ENCODE measurements at regions not wholly inside any gene's neighbourhood (a gene's known extent, or its start where the extent isn't known, plus 50 kb on each side); places are given as distances from the start of the nearest gene placed in this dataset.
A peak's percentile ranks its signal among the peaks of the same experiment; 100 is the strongest.

GRCh38 chr2:164073101-164074074 lies 337.6 kb upstream of the FIGN start:
- H3K36me3 ChIP-seq: no peaks in the 10 kb centered on the region
- no peak overlapping the region for H3K27ac ChIP-seq
- no peaks in the 10 kb centered on the region for H3K9me3 ChIP-seq
- no peaks in the 10 kb centered on the region for H3K27me3 ChIP-seq
- no peak for ATAC-seq
- no peak overlapping the region for H3K4me3 ChIP-seq
- no peak for TF ChIP-seq CTCF (IDR thresholded peaks at IDR 0.05)
- H3K4me1 ChIP-seq: no peaks in the 10 kb centered on the region
- intact Hi-C loops (cut with DNase I): no loop called here
- DNase-seq: no peak

GRCh38 chr2:164069540-164069939 lies 333.7 kb upstream of the FIGN start:
- Histone ChIP-seq H3K4me1 (no peaks in the 10 kb centered on the region), H3K36me3 (no peaks in the 10 kb centered on the region), H3K27me3 (no peaks in the 10 kb centered on the region), H3K9me3 (no peaks in the 10 kb centered on the region), H3K4me3 (no peak overlapping the region), H3K27ac (no peak overlapping the region)
- DNase-seq (no peak), ATAC-seq (peak; percentile 78)
- TF ChIP-seq CTCF (IDR thresholded peaks at IDR 0.05): no peak
- intact Hi-C loops (cut with DNase I): no loop called here

- ATAC-seq (no peak), DNase-seq (no peak)
- Histone ChIP-seq H3K4me1 (no peaks in the 10 kb centered on the region), H3K9me3 (no peaks in the 10 kb centered on the region), H3K36me3 (no peaks in the 10 kb centered on the region), H3K27me3 (no peaks in the 10 kb centered on the region), H3K27ac (no peak overlapping the region), H3K4me3 (no peak overlapping the region)
- TF ChIP-seq CTCF (IDR thresholded peaks at IDR 0.05): no peak
- intact Hi-C loops (cut with DNase I): no loop called here
Measured at GRCh38 chr2:164068063-164068462, 332.3 kb upstream of the FIGN start.

- no peak for ATAC-seq
- no peak for TF ChIP-seq CTCF (IDR thresholded peaks at IDR 0.05)
- H3K4me3 ChIP-seq: no peak overlapping the region
Measured at GRCh38 chr2:164066095-164066494, 330.3 kb upstream of the FIGN start.

GRCh38 chr2:164065038-164065437 lies 329.2 kb upstream of the FIGN start:
- DNase-seq: no peak
- TF ChIP-seq CTCF (IDR thresholded peaks at IDR 0.05): no peak
- Histone ChIP-seq H3K27me3 (no peaks in the 10 kb centered on the region), H3K36me3 (no peaks in the 10 kb centered on the region), H3K9me3 (no peaks in the 10 kb centered on the region), H3K27ac (no peak overlapping the region), H3K4me3 (no peak overlapping the region), H3K4me1 (no peaks in the 10 kb centered on the region)
- no peak for ATAC-seq
- intact Hi-C loops (cut with DNase I): no loop called here

More at GRCh38 chr2:164066095-164066494, 330.3 kb upstream of the FIGN start:
- no peaks in the 10 kb centered on the region for H3K9me3 ChIP-seq
- no peaks in the 10 kb centered on the region for H3K4me1 ChIP-seq
- intact Hi-C loops (cut with DNase I): no loop called here
- H3K27me3 ChIP-seq: no peaks in the 10 kb centered on the region
- no peaks in the 10 kb centered on the region for H3K36me3 ChIP-seq
- no peak for DNase-seq
- H3K27ac ChIP-seq: no peak overlapping the region

Measured in left lung (tissue), 4 donors.